GM19438 (cell line): ENCODE measurements at regions not wholly inside any gene's neighbourhood (a gene's known extent, or its start where the extent isn't known, plus 50 kb on each side); places are given as distances from the start of the nearest gene placed in this dataset.
"Not testable (repeated sequence)": the region's sequence is repeated elsewhere in the genome, so short reads cannot be mapped to it uniquely, and the experiment has no call there.

ENCODE experiments used
- ATAC-seq: cut with Tn5 transposase; IDR thresholded peaks from one replicate; pipeline ENCODE4 v1.9.1; 2021; ENCODE audit warnings: low read depth; ENCODE audit not compliant: unreplicated experiment

GRCh38 chr14:104269511-104270241, 131.3 kb downstream of the KIF26A start:
- ATAC-seq = not testable (repeated sequence)

GRCh38 chr14:104271391-104271790, 133.0 kb downstream of the KIF26A start:
- ATAC-seq = no peak

GRCh38 chr14:104274806-104275205, 136.4 kb downstream of the KIF26A start:
- no peak for ATAC-seq

GRCh38 chr14:104277416-104278213, 139.2 kb downstream of the KIF26A start:
- no peak for ATAC-seq

- ATAC-seq = no peak
Measured at GRCh38 chr14:104278214-104278534, 139.8 kb downstream of the KIF26A start.

GRCh38 chr14:104280085-104280901, 141.9 kb downstream of the KIF26A start:
- no peak for ATAC-seq

GRCh38 chr14:104280902-104281767, 142.7 kb downstream of the KIF26A start:
- no peak for ATAC-seq

GRCh38 chr14:104281768-104282301, 143.4 kb downstream of the KIF26A start:
- ATAC-seq = no peak

GRCh38 chr14:104282332-104283196, 144.2 kb downstream of the KIF26A start:
- ATAC-seq = no peak

- ATAC-seq = no peak
Measured at GRCh38 chr14:104283197-104284106, 145.1 kb downstream of the KIF26A start.

GRCh38 chr14:104284107-104284592, 145.8 kb downstream of the KIF26A start:
- ATAC-seq = no peak

GRCh38 chr14:104284636-104285507, 146.5 kb downstream of the KIF26A start:
- ATAC-seq = no peak

- no peak for ATAC-seq
Measured at GRCh38 chr14:104285508-104285840, 147.1 kb downstream of the KIF26A start.

GRCh38 chr14:104286086-104286485, 147.7 kb downstream of the KIF26A start:
- ATAC-seq = no peak

GRCh38 chr14:104286496-104286895, 148.1 kb downstream of the KIF26A start:
- ATAC-seq = no peak

- ATAC-seq = no peak
Measured at GRCh38 chr14:104287301-104288009, 149.1 kb downstream of the KIF26A start.
